Prostate gland (tissue), 2 donors: ENCODE measurements at regions not wholly inside any gene's neighbourhood (a gene's known extent, or its start where the extent isn't known, plus 50 kb on each side); places are given as distances from the start of the nearest gene placed in this dataset.

Experiments used
- CTCF ChIP-seq, 4 experiments: fragments of 200-600 bp in 2 of 4; fragments of 450-650 bp in 2 of 4; sonication (generic) in 2 of 4; IDR thresholded peaks; 1 replicate in 3 of 4; 2 replicates in 1 of 4; pipeline ENCODE4 v1.5.1; 2016 to 2019; ENCODE audit warnings: antibody characterized with exemption in 4 of 4, mild to moderate bottlenecking in 2 of 4, moderate library complexity in 2 of 4
- POLR2A ChIP-seq: fragments of 450-650 bp; IDR thresholded peaks from one replicate; pipeline ENCODE4 v1.6.1; 2016; ENCODE audit warnings: antibody characterized with exemption, mild to moderate bottlenecking
- POLR2AphosphoS5 ChIP-seq: sonication (generic); formaldehyde crosslinking; IDR thresholded peaks from one replicate; pipeline ENCODE4 v1.6.1; 2017; ENCODE audit warnings: antibody characterized with exemption

DNA sequence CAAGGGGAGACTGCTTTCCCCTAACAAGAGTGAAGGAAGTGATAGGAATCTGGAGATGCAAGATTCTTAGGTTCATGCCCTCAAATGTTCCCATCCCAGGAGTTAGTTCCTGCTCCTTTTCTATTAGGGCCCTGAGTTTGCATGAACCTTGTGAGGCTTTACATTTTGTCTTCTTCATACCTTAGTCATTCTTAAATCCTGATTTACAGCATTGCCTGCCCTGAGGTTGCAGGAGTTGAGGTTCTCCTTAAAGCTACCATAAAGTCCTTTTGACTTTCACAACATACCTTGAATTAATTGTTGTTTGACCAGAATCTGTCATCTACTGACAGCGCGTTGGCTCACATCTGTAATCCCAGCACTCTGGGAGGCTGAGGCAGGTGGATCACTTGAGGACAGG lies 151.5 kb upstream of the ABCA1 start:
- TF ChIP-seq CTCF (IDR thresholded peaks at IDR 0.05) (no peak), POLR2AphosphoS5 (no peak), POLR2A (no peak)
